ENCODE measurements at regions not wholly inside any gene's neighbourhood (a gene's known extent, or its start where the extent isn't known, plus 50 kb on each side); places are given as distances from the start of the nearest gene placed in this dataset.

DNA sequence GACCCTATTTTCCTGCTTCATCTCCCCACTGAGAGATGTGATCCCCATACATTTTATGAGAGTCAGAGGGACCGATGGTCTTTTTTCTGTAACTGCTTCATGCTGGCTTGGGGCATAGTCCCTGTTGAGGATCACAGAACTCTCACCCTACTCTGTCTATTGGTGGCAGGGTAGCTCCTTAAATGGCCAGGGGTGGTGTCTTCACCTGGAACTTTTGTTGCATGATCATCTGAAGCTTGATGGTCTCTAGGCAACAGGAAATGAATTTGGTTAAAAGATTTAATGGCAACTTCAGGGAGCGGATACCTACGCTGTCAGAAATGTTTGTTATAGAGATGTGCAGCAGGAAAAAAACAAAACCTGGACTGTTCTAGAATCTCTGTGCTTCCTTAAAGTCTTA lies 87.0 kb upstream of the GLIS3 start:
- TF ChIP-seq, protein P1, sequence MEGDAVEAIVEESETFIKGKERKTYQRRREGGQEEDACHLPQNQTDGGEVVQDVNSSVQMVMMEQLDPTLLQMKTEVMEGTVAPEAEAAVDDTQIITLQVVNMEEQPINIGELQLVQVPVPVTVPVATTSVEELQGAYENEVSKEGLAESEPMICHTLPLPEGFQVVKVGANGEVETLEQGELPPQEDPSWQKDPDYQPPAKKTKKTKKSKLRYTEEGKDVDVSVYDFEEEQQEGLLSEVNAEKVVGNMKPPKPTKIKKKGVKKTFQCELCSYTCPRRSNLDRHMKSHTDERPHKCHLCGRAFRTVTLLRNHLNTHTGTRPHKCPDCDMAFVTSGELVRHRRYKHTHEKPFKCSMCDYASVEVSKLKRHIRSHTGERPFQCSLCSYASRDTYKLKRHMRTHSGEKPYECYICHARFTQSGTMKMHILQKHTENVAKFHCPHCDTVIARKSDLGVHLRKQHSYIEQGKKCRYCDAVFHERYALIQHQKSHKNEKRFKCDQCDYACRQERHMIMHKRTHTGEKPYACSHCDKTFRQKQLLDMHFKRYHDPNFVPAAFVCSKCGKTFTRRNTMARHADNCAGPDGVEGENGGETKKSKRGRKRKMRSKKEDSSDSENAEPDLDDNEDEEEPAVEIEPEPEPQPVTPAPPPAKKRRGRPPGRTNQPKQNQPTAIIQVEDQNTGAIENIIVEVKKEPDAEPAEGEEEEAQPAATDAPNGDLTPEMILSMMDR (IDR thresholded peaks at IDR 0.05; ENCODE audit: low read length), result no peak
- TF ChIP-seq EZH2 (optimal IDR thresholded peaks at IDR 0.05; ENCODE audit: low read depth, low read length), result no peak

Measured in MM.1S (cell line).